ENCODE measurements at regions not wholly inside any gene's neighbourhood (a gene's known extent, or its start where the extent isn't known, plus 50 kb on each side); places are given as distances from the start of the nearest gene placed in this dataset.

GRCh38 chr4:18627447-18628005, 606.0 kb upstream of the LCORL start:
- Mint-ChIP-seq H3K9me3 (ENCODE audit: unreplicated experiment) (peaks cover 4% of the 10 kb centered on the region), H3K4me3 (ENCODE audit: unreplicated experiment) (no peak overlapping the region), H3K36me3 (ENCODE audit: low read depth, unreplicated experiment) (peaks cover 6% of the 10 kb centered on the region), H3K27ac (ENCODE audit: unreplicated experiment) (no peak overlapping the region), H3K4me1 (ENCODE audit: unreplicated experiment) (no peaks in the 10 kb centered on the region), H3K27me3 (ENCODE audit: unreplicated experiment) (peaks cover 2% of the 10 kb centered on the region)
- no peak for DNase-seq (ENCODE audit: low spot score)
- TF ChIP-seq CTCF (IDR thresholded peaks at IDR 0.05; ENCODE audit: unreplicated experiment), result no peak

DNA sequence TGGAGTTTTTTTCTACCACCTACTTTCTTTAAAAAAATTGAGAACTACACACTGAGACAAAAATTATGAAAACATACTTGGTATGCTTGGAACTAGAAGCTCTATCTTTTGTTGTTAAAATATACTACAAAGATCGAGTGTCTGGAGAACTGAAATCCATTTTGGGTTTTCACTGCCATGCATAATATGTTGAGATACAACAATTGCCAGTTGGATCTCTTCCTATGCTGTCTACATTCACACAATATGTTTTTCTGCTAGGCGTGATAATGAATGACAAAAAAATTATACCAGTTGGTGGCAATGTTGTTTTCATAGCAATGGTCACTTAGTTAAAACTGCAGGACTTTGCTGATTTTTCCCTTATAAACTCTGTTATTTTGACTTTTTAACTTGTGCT, 605.4 kb upstream of the LCORL start:
- Mint-ChIP-seq H3K4me3 (ENCODE audit: unreplicated experiment) (no peak overlapping the region), H3K4me1 (ENCODE audit: unreplicated experiment) (no peaks in the 10 kb centered on the region), H3K27me3 (ENCODE audit: unreplicated experiment) (peaks cover 2% of the 10 kb centered on the region), H3K9me3 (ENCODE audit: unreplicated experiment) (peaks cover 4% of the 10 kb centered on the region), H3K36me3 (ENCODE audit: low read depth, unreplicated experiment) (peaks cover 6% of the 10 kb centered on the region), H3K27ac (ENCODE audit: unreplicated experiment) (no peak overlapping the region)
- DNase-seq (ENCODE audit: low spot score), result no peak
- no peak for TF ChIP-seq CTCF (IDR thresholded peaks at IDR 0.05; ENCODE audit: unreplicated experiment)

GRCh38 chr4:18626366-18626765, 604.8 kb upstream of the LCORL start:
- TF ChIP-seq CTCF (IDR thresholded peaks at IDR 0.05; ENCODE audit: unreplicated experiment), result no peak
- no peak for DNase-seq (ENCODE audit: low spot score)
- H3K9me3 Mint-ChIP-seq (ENCODE audit: unreplicated experiment), result peaks cover 4% of the 10 kb centered on the region
- H3K36me3 Mint-ChIP-seq (ENCODE audit: low read depth, unreplicated experiment), result peaks cover 3% of the 10 kb centered on the region
- no peaks in the 10 kb centered on the region for H3K4me1 Mint-ChIP-seq (ENCODE audit: unreplicated experiment)
- H3K27ac Mint-ChIP-seq (ENCODE audit: unreplicated experiment), result no peak overlapping the region
- no peaks in the 10 kb centered on the region for H3K27me3 Mint-ChIP-seq (ENCODE audit: unreplicated experiment)
- no peak overlapping the region for H3K4me3 Mint-ChIP-seq (ENCODE audit: unreplicated experiment)

DNA sequence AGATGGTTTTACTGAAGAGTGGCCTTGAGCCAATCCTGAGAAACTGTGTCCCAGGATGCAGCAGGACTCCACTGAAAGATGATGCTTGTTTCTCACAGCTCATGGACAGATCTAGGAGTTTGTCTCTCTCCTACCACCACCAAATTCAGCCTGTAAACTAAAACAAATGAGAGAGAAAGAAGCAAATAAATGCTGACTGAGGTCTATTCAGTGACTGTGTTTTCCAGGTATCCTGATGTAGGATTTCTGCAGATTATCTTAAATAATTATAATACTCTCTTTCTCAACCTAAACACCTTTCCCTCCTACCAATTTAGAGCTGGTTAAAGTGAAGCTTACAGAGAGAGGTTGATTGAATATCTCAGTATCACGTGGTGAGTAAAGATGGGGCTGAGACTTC, 599.6 kb upstream of the LCORL start:
- TF ChIP-seq CTCF (IDR thresholded peaks at IDR 0.05; ENCODE audit: unreplicated experiment), result no peak
- H3K9me3 Mint-ChIP-seq (ENCODE audit: unreplicated experiment), result no peaks in the 10 kb centered on the region
- no peak overlapping the region for H3K4me3 Mint-ChIP-seq (ENCODE audit: unreplicated experiment)
- no peak overlapping the region for H3K27ac Mint-ChIP-seq (ENCODE audit: unreplicated experiment)
- H3K4me1 Mint-ChIP-seq (ENCODE audit: unreplicated experiment), result no peaks in the 10 kb centered on the region
- no peak for DNase-seq (ENCODE audit: low spot score)
- H3K27me3 Mint-ChIP-seq (ENCODE audit: unreplicated experiment), result no peaks in the 10 kb centered on the region
- H3K36me3 Mint-ChIP-seq (ENCODE audit: low read depth, unreplicated experiment), result no peaks in the 10 kb centered on the region

- DNase-seq (ENCODE audit: low spot score), result no peak
- Mint-ChIP-seq H3K27ac (ENCODE audit: unreplicated experiment) (no peak overlapping the region), H3K4me1 (ENCODE audit: unreplicated experiment) (no peaks in the 10 kb centered on the region), H3K9me3 (ENCODE audit: unreplicated experiment) (no peaks in the 10 kb centered on the region), H3K27me3 (ENCODE audit: unreplicated experiment) (peaks cover 1% of the 10 kb centered on the region), H3K4me3 (ENCODE audit: unreplicated experiment) (no peak overlapping the region), H3K36me3 (ENCODE audit: low read depth, unreplicated experiment) (no peaks in the 10 kb centered on the region)
- no peak for TF ChIP-seq CTCF (IDR thresholded peaks at IDR 0.05; ENCODE audit: unreplicated experiment)
Observed at GRCh38 chr4:18616720-18617119, 595.2 kb upstream of the LCORL start.

All from endothelial cell (in vitro differentiated cells).